OCI-LY7 (cell line): ENCODE measurements at regions not wholly inside any gene's neighbourhood (a gene's known extent, or its start where the extent isn't known, plus 50 kb on each side); places are given as distances from the start of the nearest gene placed in this dataset.

Source experiments
- EZH2phosphoT487 ChIP-seq: fragments of 200-600 bp; sonication (generic); IDR thresholded peaks from 2 replicates; pipeline ENCODE4 v1.6.1; 2018; ENCODE audit warnings: low read depth, borderline replicate concordance, mild to moderate bottlenecking, mixed run types, antibody characterized with exemption, low read length, moderate library complexity, mixed read lengths
- TF ChIP-seq, protein P1 (sequence below): fragments of 200-600 bp; sonication (generic); conservative IDR thresholded peaks from 2 replicates; pipeline ENCODE4 v1.5.1; 2014; ENCODE audit warnings: mild to moderate bottlenecking, antibody characterized with exemption, low read length, moderate library complexity, mixed read lengths

DNA sequence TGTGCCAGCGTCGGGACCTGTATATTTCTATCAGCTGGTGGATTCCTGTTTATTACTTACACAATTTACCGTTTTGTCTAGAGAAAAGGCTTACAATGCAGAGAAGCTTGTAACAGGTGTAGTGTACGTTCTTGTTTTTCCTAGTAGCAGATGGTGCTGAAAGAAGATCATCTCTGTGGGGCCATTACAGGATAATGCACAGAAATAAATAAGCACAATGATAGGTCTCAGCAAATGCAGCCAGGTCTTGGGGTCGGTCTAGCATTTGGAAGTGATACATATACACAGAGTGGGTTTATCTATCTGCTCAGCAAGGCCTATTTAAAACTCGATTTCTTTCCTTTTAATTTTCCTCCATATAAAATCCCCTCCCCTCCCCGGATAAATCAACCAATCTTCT, 180.9 kb upstream of the LCORL start:
- TF ChIP-seq, protein P1, sequence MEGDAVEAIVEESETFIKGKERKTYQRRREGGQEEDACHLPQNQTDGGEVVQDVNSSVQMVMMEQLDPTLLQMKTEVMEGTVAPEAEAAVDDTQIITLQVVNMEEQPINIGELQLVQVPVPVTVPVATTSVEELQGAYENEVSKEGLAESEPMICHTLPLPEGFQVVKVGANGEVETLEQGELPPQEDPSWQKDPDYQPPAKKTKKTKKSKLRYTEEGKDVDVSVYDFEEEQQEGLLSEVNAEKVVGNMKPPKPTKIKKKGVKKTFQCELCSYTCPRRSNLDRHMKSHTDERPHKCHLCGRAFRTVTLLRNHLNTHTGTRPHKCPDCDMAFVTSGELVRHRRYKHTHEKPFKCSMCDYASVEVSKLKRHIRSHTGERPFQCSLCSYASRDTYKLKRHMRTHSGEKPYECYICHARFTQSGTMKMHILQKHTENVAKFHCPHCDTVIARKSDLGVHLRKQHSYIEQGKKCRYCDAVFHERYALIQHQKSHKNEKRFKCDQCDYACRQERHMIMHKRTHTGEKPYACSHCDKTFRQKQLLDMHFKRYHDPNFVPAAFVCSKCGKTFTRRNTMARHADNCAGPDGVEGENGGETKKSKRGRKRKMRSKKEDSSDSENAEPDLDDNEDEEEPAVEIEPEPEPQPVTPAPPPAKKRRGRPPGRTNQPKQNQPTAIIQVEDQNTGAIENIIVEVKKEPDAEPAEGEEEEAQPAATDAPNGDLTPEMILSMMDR: no peak
- no peak for TF ChIP-seq EZH2phosphoT487
